ENCODE measurements at regions not wholly inside any gene's neighbourhood (a gene's known extent, or its start where the extent isn't known, plus 50 kb on each side); places are given as distances from the start of the nearest gene placed in this dataset.

GRCh38 chr2:5921081-5921642 lies 229.0 kb downstream of the SOX11 start:
- DNase-seq: no peak

DNA sequence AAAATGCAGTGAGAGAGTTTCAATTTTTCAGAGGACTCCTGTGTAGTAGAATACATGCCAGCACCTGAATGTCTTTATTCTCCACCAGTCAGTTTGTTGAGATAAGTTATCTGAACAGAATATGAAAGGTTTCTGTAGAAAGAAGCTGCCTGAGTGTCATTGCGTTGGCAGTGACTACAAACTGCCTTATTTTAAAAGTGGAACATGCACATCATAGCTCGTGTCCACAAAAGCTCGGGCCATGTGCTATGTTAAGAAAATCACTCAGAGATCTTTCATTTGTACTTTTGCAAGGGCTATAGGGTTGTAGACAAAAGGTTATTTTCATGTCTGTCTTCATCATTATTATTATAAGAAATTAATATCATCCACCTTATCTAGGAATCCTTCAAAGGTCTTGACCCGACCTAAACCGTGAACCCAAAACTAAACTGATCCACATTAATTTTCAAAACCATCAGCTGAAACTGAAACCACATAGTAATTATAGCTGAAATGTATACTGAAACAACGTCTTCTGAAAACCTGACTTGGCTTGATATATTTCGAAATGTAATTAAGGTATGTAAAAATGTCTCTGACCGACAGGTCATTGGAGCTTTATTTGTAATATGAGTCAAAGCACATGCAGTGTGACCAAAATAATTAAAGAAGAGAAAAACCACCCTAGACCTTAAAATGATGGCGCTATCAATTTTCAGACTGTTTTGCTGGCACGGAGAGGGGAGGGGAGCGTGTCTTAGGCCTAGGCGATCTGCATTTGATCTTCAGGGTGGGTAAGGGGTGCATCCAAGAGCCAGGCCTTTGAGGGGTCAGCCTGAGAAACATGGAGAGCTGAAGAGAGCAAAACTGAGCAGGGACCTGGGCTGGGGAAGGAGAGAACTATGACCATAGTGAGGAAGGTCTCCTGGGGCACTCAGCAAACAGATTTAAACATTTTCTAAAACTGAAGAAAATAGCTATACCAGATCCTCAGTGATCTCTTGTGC lies 232.1 kb downstream of the SOX11 start:
- DNase-seq: no peak

DNA sequence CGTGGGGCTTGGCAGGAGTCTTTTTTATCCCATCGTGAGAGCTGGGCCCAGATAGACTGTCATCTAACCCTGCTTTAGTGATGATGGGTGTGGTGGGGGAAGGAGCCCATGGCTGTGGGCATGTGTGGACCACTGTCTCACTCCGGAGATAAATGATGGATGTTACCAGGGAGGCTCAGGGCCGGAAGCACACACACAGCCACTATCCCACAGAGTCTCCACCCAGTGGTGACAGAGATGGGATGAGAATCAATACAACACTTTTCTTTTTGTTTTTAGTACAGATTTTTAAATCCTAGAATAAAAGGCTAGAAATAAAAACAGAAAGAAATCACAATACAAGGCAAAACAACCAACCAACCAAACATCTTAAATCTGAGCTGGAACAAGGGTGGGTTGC lies 233.4 kb downstream of the SOX11 start:
- DNase-seq: no peak

- no peak for DNase-seq
Observed at GRCh38 chr2:5926871-5927512, 234.8 kb downstream of the SOX11 start.

DNA sequence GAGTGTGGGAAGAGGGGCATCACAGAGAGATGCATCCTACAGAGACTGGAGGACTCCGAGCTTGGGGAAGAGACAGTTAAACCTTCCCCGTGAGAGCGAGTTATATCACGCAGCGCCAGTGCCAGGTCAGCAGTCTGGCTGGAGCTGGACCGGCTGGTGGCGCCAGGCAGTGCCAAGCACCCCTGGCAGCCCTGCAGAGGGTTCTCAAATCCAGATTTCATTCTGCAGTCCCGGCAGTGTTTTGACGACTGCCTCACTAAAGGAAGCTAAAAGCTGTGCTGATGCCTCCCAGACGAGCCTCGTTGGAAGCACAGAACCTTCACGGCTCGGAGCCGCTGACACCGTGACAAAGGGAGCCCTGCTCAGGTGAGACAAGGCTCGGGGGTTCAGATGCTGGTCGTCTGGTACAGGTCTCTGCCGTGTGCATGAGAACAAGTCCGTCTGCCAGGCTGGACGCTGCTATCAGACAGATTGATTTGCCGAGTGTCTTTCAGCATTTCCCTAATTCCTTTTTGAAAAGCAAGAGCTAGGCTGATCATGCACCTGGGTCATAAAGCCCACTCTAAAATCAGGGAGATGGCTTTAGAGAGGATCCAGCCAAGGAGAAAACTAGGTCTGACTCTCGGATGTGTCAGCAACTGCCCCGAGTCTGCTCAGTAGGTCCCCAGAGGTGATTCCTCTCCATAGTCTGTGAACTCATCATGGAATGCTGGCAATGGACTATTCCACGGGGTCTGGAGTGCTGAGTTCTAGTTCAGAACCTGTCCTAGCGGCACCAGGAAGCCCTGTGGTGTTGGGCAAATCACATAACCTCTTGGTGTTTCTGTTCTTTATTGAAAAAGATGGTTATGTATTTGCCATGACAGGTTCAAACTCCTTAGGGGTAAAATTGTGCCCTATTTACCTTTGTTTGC lies 240.6 kb downstream of the SOX11 start:
- DNase-seq: no peak

DNA sequence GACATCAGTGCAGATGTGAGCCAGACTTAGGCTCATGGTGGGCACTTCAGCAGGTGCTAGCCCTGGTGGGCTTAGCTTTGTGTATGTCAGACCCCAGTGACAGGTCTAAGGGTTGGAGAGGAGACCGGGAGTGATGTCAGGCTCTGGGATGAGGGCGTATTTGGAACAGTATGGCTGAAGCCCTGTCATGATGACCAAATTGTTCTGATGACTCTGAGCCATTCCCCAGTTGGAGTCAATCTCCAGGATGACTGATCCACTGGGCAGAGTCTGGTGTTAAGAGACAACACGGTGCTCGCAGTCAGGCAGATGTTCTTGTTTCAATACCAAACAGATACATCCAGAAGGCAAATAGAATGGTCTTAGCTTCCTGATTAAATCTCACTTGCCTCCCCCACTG lies 241.5 kb downstream of the SOX11 start:
- no peak for DNase-seq

DNA sequence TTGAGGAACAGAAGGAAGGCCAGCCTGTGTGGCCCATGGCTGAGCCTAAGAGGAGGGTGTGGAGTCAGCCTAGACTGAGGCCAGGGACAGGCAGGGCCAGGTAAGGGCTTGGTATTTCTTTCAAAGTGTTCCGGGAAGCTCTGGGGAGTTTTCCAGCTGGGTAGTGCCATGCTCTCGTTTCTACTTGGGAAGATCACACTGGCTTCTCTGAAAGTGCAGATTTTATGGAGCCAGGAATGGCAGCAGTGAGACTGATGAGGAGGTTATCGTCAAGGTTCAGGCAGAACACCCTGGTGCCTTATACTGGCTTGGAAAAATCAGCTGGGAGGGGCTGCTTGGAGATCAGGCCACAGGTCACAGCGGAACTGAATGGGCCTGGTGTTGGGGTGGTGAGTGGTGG lies 245.1 kb downstream of the SOX11 start:
- no peak for DNase-seq

DNA sequence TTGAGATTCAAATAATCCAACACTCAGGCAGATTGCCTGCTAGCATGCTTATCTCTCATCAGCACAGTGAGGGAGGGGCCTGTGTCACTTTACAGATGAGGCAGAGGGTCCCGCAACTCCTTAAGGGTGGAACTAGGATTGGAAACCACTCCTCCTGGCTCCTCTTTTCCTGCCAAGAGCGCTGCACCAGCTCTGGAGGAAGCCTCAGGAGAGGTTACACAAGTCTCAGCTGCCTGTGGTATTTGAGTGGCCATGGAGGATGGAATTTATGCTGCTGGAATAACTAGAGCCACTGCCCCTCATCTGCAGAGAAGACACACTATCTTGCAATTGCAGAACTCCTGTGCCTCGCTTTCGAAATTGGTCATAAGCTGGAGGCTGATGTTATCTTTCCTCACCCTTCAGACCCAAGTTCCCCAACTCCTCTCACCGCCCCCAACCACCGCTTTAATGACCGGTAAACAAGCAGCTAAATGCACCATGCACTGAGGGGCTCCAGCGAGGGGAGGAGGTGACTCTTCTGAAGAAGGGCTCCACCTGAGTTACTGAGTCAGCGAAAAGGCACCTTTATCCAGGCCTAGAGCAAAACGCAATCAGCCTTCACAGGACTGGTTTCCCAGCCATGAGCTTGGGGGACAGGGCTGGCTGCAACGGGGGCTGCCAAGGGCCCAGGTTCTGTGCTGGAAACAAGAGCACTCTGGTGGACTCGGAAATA lies 245.8 kb downstream of the SOX11 start:
- peak; percentile 63 for DNase-seq

DNA sequence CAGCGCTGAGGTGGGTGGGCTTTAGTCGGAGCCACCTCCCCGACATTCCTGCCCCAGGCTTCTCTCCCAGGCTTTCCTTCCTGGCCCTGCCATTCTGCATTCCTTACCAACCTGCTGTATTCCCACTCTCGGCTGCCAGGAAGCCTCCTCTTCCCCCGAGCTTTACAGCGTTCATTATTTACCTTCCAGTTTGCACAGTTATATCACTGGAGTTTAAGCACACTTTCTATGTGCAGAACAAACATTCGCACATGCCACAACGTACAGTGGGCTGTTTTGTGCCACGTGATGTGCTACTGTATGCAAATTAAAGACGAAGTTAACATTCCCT lies 246.3 kb downstream of the SOX11 start:
- DNase-seq: no peak

- no peak for DNase-seq
Observed at GRCh38 chr2:5939553-5939952, 247.4 kb downstream of the SOX11 start.

DNA sequence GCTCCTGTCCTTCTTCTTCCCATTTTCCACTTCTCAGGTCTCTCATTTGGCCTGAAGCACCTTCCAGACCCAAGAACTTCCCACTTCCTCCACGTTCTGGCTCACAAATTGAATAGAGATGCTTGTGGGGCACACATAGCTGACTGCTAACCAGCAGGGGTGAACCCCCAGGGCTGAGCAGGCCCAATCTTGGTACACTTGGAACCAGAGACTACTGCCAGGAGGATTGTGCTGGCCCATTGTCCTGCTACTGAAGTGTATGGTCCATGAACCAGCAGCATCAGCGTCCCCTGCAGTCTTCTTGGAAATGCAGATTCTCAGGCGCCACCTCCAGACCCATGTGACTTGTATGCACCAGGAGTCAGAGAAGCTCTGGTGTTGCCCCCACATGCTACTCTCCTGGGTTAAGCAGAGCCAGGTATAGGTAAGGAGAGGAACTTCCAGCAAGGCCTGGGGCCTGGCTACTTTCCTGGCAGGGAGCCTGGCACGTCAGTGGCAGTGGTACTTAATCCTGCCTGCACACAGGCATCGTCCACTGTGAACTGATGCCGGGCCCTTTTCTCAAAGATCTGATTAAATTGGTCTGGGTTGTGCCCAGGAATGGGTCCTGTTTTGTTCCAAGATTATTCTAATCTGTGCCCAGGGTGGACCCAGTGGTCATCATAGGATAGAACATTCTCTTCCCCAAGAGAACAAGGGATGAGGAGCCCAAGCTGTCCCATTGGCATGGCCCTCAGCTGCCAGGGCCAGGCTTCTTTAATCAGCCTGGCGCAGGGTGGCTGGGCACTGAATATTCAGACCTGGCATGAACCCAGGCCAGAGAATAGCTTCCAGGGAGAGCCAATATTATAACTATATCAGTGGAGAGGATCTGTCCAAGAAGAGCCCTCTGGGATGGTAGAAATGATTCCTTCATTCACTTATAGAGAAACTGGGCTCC lies 248.7 kb downstream of the SOX11 start:
- no peak for DNase-seq

- no peak for DNase-seq
Observed at GRCh38 chr2:5942204-5942603, 250.0 kb downstream of the SOX11 start.

GRCh38 chr2:5945742-5946141 lies 253.6 kb downstream of the SOX11 start:
- no peak for DNase-seq

- no peak for DNase-seq
Observed at GRCh38 chr2:5946225-5947115, 254.3 kb downstream of the SOX11 start.

- no peak for DNase-seq
Observed at GRCh38 chr2:5950736-5951135, 258.6 kb downstream of the SOX11 start.

DNA sequence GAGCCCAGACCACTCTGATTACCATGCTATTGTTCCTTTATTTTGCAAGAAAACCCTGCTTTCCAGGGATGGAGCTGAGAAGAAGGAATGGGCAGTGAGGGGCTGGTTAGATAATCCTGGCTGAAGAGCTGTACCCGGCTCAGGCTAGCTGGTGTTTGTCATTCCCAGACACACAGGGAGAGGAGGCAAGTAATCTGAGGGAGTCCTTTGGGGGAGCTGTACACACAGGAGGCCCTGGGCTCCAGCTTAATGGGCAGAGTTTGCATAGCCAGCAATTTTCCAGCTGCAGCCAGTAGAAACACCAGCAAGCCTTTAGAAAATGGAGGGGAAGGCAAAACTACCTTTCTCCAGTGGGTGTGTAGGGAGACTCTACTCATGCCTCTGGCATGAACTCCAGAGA lies 259.3 kb downstream of the SOX11 start:
- DNase-seq: no peak

DNA sequence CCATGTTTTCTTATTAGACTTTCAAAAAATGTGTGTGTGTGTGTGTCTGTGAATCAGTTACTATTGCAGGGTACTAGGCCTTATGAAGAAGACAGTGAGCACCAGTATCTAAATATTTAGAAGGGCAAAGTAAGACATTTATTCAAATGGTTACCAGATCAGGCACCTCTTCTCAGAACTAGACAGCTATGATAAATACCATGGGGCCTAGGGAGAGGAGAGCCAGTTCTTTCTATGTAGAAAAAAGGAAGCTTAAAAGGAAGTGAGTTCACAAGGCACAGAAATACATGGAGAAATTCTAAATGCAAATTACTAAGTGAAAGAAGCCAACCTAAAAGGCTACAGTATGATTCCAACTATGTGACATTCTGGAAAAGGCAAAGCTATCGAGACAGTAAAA lies 261.3 kb downstream of the SOX11 start:
- no peak for DNase-seq

GRCh38 chr2:5954509-5954908 lies 262.3 kb downstream of the SOX11 start:
- no peak for DNase-seq

GRCh38 chr2:5955921-5956320 lies 263.7 kb downstream of the SOX11 start:
- DNase-seq: no peak

Measured in OCI-M1 (cell line).